Heart left ventricle (tissue), 16 donors: ENCODE measurements at regions not wholly inside any gene's neighbourhood (a gene's known extent, or its start where the extent isn't known, plus 50 kb on each side); places are given as distances from the start of the nearest gene placed in this dataset.

Experiments used
- ATAC-seq, 4 donors: fragments of 200-7000 bp; cut with Tn5 transposase; one replicate each; pipeline ENCODE4 v1.9.1; 2020 to 2022; ENCODE audit warnings: moderate library complexity in 4 of 4, mild to moderate bottlenecking in 3 of 4, moderate number of reproducible peaks in 1 of 4
- DNase-seq, 5 donors: peaks; one replicate each; pipeline ENCODE4 v3.0.0-alpha.2; 2020
- H3K27ac ChIP-seq, 12 donors: fragments of 200-600 bp; sonication (generic) in 4 of 12; one replicate each; pipeline versions ENCODE4 v1.5.0 to v1.8.0; 2016 to 2022; ENCODE audit warnings: mild to moderate bottlenecking in 2 of 12
- H3K27me3 ChIP-seq, 9 donors: fragments of 200-600 bp; sonication (generic) in 2 of 9; one replicate each; pipeline versions ENCODE4 v1.5.1 to v1.8.0; 2016 to 2022; ENCODE audit warnings: mild to moderate bottlenecking in 3 of 9
- H3K36me3 ChIP-seq, 9 donors: fragments of 200-600 bp; sonication (generic) in 2 of 9; one replicate each; pipeline versions ENCODE4 v1.5.0 to v1.8.0; 2018 to 2022; ENCODE audit warnings: mild to moderate bottlenecking in 2 of 9
- H3K4me1 ChIP-seq, 12 donors: fragments of 200-600 bp; sonication (generic) in 4 of 12; one replicate each; pipeline versions ENCODE4 v1.5.0 to v1.8.0; 2016 to 2022; ENCODE audit warnings: mild to moderate bottlenecking in 3 of 12
- H3K4me3 ChIP-seq, 12 donors: fragments of 200-600 bp; sonication (generic) in 4 of 12; one replicate each; pipeline versions ENCODE4 v1.5.0 to v1.8.0; 2017 to 2022; ENCODE audit warnings: mild to moderate bottlenecking in 9 of 12, moderate library complexity in 4 of 12
- H3K9me3 ChIP-seq, 12 donors: fragments of 200-600 bp; sonication (generic) in 4 of 12; one replicate each; pipeline versions ENCODE4 v1.5.0 to v1.8.0; 2016 to 2022; ENCODE audit warnings: mild to moderate bottlenecking in 1 of 12
- POLR2A ChIP-seq, 2 donors: fragments of 450-650 bp; IDR thresholded peaks; one replicate each; pipeline ENCODE4 v1.6.1; 2017; ENCODE audit warnings: antibody characterized with exemption in 2 of 2, mild to moderate bottlenecking in 2 of 2, moderate library complexity in 2 of 2
- WGBS, 4 donors: extraction: QIAGEN DNeasy Blood & Tissue Kit in 2 of 4; methylation state at CpG; one replicate each; pipeline versions ENCODE4 v1.1.5 to v1.1.7; 2013 to 2018; 5-methylcytosine and 5-hydroxymethylcytosine counted together
- intact Hi-C, 10 donors: fragments of 100-400 bp; cut with DNase I; formaldehyde crosslinking; loops; one replicate each; pipeline versions ENCODE4 v1.11.1 to v1.14.2; 2022
- TF ChIP-seq, protein P1 (sequence below), 12 donors: fragments of 200-600 bp; sonication (generic) in 4 of 12; IDR thresholded peaks; one replicate each; pipeline versions ENCODE4 v1.5.0 to v1.8.0; 2018 to 2022; ENCODE audit warnings: antibody characterized with exemption in 12 of 12, mild to moderate bottlenecking in 5 of 12
- donor health status: ischemic (EF 13 %, LVEDD 7.1; RV severe dilation, severe dysfunction).
- donor health status: healthy with polysubstance abuse.
- donor health status: DM: no; HTN: yes; CAD: no.
- donor health status: DM: no; HTN: no; CAD: no.
- donor health status: ischemic (EF 25% LVEDD 6.9; RV normal size, moderate dysfunction).
- donor health status: ischemic (EF 25% LVEDD 5.7; RV mildly dilated, moderate dysfunction).
- donor health status: healthy.
- donor health status: DM: yes; HTN: yes; CAD: no.
- donor health status: ischemic (EF 35%, LVEDD 5.7; RV mildly dilated, moderate dysfunction).
- donor health status: nonischemic (EF 11% LVEDD 7.7; RV severe dilation, severe dysfunction).
- donor health status: DM: yes; HTN: yes; CAD: no.
- donor health status: PGD.
- donor health status: ischemic (EF 29% LVEDD 5.4; RV normal size, mild dysfunction).
- donor health status: nonischemic (EF 23%, LVEDD 6.1; RV moderate dilation, normal function).

DNA sequence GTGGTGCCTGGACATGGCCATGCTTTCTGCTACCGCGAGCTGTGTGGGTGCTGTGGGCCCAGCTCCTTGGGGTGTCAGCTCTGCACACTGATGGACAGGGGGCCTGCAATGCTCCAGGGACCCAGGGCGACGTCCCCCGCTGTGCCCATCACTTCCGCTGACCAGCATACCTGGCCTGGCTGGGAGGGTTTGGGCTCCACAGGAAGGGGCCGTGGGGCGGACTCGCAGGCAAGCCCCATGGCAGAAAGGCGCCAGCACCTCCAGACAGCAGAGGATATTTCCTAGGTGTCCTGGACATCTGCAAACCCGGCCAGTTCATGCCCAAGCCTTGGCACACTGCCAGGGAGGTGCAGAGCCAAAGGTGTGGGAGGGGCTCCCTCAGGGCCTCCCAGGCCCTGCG is 295.8 kb upstream of the IRX4 start:
- ATAC-seq (no peak), DNase-seq (no peak)
- H3K9me3 ChIP-seq, result no peaks in the 10 kb centered on the region
- 64 to 89% (median 83%) methylated on average over 2 to 12 of the region's 12 CpGs for WGBS, 4 donors
- H3K36me3 ChIP-seq, result no peaks in the 10 kb centered on the region
- no peaks in the 10 kb centered on the region for H3K27me3 ChIP-seq
- H3K4me1 ChIP-seq, result peaks cover 0 to 4% (median 0%) of the 10 kb centered on the region in 12 donors
- intact Hi-C loops, result no loop called here
- no peak overlapping the region for H3K4me3 ChIP-seq
- TF ChIP-seq, protein P1, sequence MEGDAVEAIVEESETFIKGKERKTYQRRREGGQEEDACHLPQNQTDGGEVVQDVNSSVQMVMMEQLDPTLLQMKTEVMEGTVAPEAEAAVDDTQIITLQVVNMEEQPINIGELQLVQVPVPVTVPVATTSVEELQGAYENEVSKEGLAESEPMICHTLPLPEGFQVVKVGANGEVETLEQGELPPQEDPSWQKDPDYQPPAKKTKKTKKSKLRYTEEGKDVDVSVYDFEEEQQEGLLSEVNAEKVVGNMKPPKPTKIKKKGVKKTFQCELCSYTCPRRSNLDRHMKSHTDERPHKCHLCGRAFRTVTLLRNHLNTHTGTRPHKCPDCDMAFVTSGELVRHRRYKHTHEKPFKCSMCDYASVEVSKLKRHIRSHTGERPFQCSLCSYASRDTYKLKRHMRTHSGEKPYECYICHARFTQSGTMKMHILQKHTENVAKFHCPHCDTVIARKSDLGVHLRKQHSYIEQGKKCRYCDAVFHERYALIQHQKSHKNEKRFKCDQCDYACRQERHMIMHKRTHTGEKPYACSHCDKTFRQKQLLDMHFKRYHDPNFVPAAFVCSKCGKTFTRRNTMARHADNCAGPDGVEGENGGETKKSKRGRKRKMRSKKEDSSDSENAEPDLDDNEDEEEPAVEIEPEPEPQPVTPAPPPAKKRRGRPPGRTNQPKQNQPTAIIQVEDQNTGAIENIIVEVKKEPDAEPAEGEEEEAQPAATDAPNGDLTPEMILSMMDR (IDR thresholded peaks at IDR 0.05), result no peak
- no peak for TF ChIP-seq POLR2A (IDR thresholded peaks at IDR 0.05)
- H3K27ac ChIP-seq, result no peak overlapping the region

DNA sequence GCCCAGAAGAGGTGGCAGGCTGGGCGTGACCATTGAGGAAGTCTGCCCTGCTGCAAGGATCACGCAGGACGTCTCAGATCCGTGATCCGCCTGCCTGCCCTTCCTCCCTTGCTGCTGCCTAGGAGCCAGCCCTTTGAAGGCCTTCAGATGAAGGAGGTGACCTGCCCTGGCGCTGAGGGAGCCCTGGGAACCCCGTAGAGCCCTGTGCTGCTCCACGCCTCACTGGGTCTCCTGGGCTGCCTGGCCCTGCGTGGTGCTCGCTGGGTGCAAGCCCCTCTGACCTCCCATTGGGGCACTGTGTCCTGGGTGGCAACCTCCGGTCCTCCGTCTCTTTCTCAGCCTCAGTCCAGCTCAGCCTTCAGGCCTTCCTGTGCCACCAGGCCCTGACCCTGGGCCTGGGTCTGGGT is 295.3 kb upstream of the IRX4 start:
- intact Hi-C loops, result no loop called here
- H3K36me3 ChIP-seq, result no peaks in the 10 kb centered on the region
- DNase-seq, result no peak
- peaks cover 0 to 5% (median 0%) of the 10 kb centered on the region in 12 donors for H3K4me1 ChIP-seq
- H3K9me3 ChIP-seq, result no peaks in the 10 kb centered on the region
- no peaks in the 10 kb centered on the region for H3K27me3 ChIP-seq
- no peak for TF ChIP-seq POLR2A (IDR thresholded peaks at IDR 0.05)
- TF ChIP-seq, protein P1 (IDR thresholded peaks at IDR 0.05), result no peak
- H3K4me3 ChIP-seq, result no peak overlapping the region
- ATAC-seq, result peak in 1 of 4 donors; percentile 21
- H3K27ac ChIP-seq, result no peak overlapping the region
- 76 to 86% (median 82%) methylated on average over 5 to 12 of the region's 12 CpGs for WGBS, 4 donors

DNA sequence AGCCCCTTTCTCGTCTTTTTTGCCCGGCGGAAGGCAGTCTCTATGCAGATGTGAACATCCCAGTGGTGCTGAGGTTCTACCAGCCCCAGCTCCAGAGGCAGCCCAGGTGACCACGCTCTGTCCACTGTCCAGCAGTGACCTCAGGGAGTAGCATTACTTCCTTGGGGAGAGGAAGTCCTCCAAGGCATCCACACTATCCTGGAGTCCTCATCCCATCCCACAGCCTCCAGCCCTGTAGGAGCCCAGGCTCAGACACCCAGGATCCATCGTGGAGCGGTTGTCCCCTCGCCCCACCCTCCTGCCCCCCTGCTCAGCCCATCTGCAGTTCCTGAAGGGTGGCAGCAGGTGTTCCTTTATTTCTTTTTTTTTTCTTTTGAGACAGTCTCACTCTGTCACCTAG is 294.5 kb upstream of the IRX4 start:
- no peak for ATAC-seq

DNA sequence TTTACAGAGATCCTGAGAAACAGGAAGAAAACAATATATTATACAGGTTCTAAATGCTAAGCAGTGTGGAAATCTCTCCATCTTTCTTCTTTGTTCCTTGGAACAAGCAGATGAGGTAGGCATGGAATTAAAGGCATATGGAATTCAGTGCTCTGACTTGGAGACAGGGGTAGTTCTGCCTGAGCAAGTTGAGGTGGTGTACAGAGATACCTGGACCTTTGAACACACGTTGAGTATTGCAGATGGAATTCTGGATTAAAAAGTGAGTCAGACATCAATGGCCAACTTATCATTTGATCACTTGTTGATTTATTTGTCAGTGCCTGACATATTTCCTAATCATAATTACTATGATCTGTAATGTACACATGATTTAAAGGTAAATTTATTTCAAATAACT is 293.9 kb upstream of the IRX4 start:
- no peak for ATAC-seq
- Histone ChIP-seq H3K9me3 (no peaks in the 10 kb centered on the region), H3K27me3 (peaks cover 0 to 7% (median 0%) of the 10 kb centered on the region in 9 donors), H3K36me3 (no peaks in the 10 kb centered on the region), H3K4me1 (peaks cover 0 to 5% (median 0%) of the 10 kb centered on the region in 12 donors), H3K27ac (no peak overlapping the region), H3K4me3 (no peak overlapping the region)
- 49 to 57% (median 52%) methylated on average over 1 of the region's 1 CpG for WGBS, 4 donors
- DNase-seq, result no peak
- intact Hi-C loops, result no loop called here
- TF ChIP-seq, protein P1 (IDR thresholded peaks at IDR 0.05), result no peak
- TF ChIP-seq POLR2A (IDR thresholded peaks at IDR 0.05), result no peak

More for the DNA sequence above, 294.5 kb upstream of the IRX4 start:
- no peak overlapping the region for H3K27ac ChIP-seq
- no peaks in the 10 kb centered on the region for H3K36me3 ChIP-seq
- H3K4me3 ChIP-seq, result no peak overlapping the region
- H3K4me1 ChIP-seq, result peaks cover 0 to 5% (median 0%) of the 10 kb centered on the region in 12 donors
- no peaks in the 10 kb centered on the region for H3K9me3 ChIP-seq
- TF ChIP-seq POLR2A (IDR thresholded peaks at IDR 0.05), result no peak
- TF ChIP-seq, protein P1 (IDR thresholded peaks at IDR 0.05), result no peak
- no peak for DNase-seq
- H3K27me3 ChIP-seq, result peaks cover 0 to 3% (median 0%) of the 10 kb centered on the region in 9 donors
- intact Hi-C loops, result no loop called here
- WGBS, 4 donors, result 87 to 96% (median 92%) methylated on average over 7 of the region's 7 CpGs
